ENCODE measurements at regions not wholly inside any gene's neighbourhood (a gene's known extent, or its start where the extent isn't known, plus 50 kb on each side); places are given as distances from the start of the nearest gene placed in this dataset.
"Not testable (repeated sequence)": the region's sequence is repeated elsewhere in the genome, so short reads cannot be mapped to it uniquely, and the experiment has no call there.

DNA sequence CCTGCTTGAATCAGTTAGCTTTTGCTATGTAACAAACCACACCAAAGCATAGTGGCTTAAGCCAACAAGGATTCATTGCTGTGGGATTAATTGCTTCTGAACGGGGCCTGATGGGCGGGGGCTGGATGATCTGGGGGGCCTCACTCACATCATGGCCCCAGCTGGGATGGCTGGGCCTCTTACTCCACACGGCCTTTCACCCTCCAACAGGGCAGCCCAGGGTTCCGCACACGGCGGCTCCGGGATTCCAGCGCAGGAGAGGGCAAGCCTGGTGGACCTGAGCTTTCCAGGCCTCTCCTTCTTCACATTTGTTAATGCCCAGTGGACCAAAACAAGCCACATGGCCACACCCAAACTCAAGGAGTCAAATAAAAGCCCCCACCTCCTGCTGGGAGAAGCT lies 86.3 kb upstream of the PHLPP1 start:
- DNase-seq, result no peak

DNA sequence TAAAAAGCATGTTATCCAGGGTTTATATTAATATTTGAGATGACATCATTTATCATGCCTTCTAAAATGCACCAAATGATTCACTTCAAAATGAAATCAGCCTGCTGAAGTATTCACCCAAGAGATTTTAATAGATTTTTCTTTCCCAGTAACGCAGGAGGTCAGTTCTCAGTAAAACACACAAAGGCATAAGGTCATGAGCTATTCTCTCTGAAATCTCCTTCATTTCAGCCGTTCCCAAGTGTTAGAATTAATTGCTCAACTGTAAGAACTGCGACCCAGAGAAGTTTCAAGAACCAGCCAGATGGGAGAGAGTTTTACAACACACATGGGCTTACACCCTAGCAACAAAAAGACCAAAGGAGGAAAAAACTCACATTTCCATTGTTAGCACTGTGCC lies 84.2 kb upstream of the PHLPP1 start:
- DNase-seq, result no peak

- no peak for DNase-seq
Observed at GRCh38 chr18:62632788-62633455, 82.4 kb upstream of the PHLPP1 start.

- DNase-seq, result no peak
Observed at GRCh38 chr18:62634458-62634857, 80.9 kb upstream of the PHLPP1 start.

GRCh38 chr18:62634979-62635630 lies 80.2 kb upstream of the PHLPP1 start:
- no peak for DNase-seq

DNA sequence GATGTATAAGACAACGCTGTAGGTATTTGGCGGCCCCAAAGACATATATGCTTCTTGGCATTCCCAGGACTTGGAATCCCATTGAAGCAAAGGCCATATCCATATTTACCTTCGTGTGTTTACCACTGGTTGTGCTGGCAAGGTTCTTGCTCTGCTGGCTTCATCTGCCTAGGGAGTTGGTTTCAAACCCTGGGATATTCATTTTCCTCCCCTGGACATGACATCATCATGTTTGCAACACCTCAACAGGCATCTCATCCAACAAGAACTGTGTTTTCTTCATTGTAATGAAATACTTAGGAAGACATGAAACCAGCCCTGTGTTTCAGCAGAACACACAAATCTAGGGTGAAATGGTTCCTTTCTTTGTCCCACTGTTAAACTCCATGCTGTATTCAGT lies 77.9 kb upstream of the PHLPP1 start:
- DNase-seq, result no peak

GRCh38 chr18:62637807-62638687 lies 77.3 kb upstream of the PHLPP1 start:
- DNase-seq, result peak; percentile 64

DNA sequence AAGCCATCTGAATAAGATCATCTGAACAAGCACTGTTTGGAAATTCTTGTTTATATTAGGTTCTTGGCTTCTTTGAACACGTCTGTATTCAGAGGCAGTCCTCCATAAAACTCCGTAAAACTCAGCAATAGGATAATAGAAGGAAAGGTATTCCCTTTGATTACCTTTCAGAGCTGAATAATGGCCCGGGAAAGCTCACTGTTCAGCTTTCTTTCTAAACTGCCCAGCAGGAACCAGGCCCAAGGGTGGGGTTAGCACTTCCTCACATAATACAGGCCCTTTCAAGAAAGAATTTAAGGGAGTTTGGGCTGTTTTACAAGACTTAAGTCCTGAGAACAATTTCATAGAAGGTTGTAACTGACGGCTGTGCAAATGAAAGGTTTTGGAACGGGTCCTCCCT lies 72.2 kb upstream of the PHLPP1 start:
- no peak for DNase-seq

GRCh38 chr18:62644773-62645172 lies 70.6 kb upstream of the PHLPP1 start:
- DNase-seq, result no peak

GRCh38 chr18:62647179-62647578 lies 68.2 kb upstream of the PHLPP1 start:
- no peak for DNase-seq

DNA sequence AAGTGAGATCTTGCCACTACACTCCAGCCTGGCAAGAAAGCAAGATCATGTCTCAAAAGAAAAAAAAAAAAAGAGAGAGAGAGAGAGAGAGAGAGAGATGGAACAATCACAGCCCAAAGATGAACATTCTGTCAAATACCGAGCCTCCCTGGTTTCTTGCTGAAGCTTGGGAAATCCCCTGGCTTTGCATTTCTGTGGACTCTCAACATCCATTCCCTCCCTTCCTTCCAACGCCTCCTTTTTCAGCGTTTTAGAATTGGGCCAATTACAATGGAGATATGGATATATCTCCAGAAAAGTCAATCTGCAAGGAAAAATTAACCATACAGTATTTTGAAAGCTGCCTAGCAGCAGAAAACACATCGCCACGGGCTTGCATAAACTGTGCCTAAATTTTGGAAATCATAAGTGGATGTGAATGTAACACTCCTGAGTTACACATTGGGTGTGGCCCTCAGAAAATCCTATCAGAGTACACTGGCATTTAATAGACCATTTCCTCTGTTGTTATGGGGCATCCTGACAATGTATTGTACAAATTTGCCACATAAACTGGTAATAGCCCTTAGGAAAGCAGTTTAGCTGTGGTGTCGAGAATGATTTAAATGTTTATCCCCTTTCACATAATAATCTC lies 67.2 kb upstream of the PHLPP1 start:
- no peak for DNase-seq

GRCh38 chr18:62651276-62652056 lies 63.9 kb upstream of the PHLPP1 start:
- DNase-seq, result no peak

DNA sequence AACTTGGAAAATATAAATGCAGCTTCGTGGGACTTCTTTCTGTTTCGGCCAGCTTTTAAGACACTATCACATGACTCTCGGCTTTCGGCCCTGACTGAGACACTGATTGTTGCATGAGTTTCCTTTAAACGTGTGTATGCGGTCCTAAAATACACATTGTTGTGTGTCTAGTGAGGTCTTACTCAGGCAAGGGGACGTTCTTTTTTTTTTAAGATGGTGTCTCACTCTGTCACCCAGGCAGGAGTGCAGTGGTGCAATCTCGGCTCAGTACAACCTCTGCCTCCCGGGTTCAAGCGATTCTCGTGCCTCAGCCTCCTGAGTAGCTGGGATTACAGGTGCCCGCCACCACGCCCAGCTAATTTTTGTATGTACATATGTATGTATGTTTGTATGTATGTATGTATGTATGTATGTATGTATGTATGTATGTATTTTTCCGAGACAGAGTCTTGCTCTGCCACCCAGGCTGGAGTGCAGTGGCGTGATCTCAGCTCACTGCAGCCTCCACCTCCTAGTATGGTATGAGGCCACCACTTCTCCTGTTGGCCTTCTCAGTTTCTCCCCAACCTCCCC lies 63.2 kb upstream of the PHLPP1 start:
- DNase-seq, result not testable (repeated sequence)

GRCh38 chr18:62655520-62656219 lies 59.7 kb upstream of the PHLPP1 start:
- no peak for DNase-seq

GRCh38 chr18:62658028-62658427 lies 57.3 kb upstream of the PHLPP1 start:
- DNase-seq, result no peak

- DNase-seq, result no peak
Observed at GRCh38 chr18:62659698-62660097, 55.6 kb upstream of the PHLPP1 start.

GRCh38 chr18:62660691-62661090 lies 54.6 kb upstream of the PHLPP1 start:
- no peak for DNase-seq

DNA sequence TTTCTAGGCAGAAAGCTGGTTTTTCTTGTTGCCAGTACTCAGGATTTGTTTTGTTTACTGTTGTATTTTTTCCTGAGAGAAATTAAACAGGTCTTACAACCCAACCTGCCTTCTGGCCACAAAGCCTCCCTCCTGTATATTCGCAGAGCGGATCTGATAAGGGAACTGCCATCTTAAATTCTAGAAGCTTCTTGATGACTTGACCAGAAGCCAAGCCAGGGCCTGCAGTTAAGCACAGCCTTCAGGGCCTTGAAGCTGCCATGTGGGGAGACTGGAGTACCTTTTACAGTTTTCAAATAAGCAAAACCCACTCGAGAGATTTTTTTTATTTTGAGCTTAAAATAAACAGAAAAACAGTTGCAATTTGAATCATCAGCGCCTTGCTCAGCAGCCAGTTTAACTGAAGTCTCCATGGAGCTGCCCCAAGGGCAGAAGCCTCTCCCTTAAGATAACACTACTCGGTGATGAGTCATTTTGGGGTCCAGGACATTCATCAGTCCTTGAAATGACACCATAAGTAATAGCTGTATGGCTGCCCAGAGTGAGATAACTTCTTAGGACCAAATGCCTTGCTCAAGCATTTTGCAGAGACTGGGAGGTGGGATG lies 51.5 kb upstream of the PHLPP1 start:
- DNase-seq, result no peak

- no peak for DNase-seq
Observed at GRCh38 chr18:62664414-62664813, 50.9 kb upstream of the PHLPP1 start.

DNA sequence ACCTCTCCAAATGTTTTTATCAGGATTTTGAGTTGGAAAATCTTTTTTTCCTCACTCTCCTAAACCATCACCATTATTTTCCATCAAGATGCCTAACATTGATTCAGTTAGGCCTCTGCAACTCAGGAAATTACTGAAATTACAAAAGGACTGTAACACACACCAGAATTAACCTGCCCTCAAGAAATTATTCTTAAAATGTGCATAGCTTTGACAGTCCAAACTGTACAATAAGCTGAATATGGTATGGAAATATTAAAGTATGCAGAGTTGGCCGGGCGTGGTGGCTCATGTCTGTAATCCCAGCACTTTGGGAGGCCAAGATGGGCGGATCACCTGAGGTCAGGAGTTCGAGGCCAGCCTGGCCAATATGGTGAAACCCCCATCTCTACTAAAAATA lies 50.2 kb upstream of the PHLPP1 start:
- DNase-seq, result no peak
